ENCODE measurements at regions not wholly inside any gene's neighbourhood (a gene's known extent, or its start where the extent isn't known, plus 50 kb on each side); places are given as distances from the start of the nearest gene placed in this dataset.

DNA sequence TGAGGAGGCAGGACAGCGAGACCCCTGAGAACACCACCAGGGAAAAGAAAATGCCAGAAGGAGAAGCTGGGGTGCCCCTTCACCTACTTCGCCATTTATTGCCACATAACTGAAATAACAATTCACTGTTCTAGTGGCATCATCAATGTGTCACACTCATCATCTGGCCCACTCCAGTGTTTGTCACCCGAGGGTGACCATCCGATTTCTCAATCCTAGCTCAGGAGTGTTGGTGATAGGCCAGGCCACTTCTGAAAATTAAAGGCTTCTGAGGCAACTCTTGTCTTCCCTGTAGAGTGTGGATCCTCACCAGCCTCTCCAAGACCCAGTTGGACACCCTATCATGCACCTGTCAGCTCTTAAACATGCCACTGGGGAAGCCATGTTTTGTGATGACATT is 62.9 kb upstream of the BZW1 start:
- 84 to 99% (median 93%) methylated on average over 4 of the region's 4 CpGs for WGBS, 3 donors
- H3K4me1 ChIP-seq (ENCODE audit: insufficient read depth), result peaks cover 2% of the 10 kb centered on the region

GRCh38 chr2:200749631-200750322 is 61.9 kb upstream of the BZW1 start:
- Histone ChIP-seq H3K9me3 (no peaks in the 10 kb centered on the region), H3K27me3 (no peaks in the 10 kb centered on the region), H3K4me1 (ENCODE audit: insufficient read depth) (peaks cover 2% of the 10 kb centered on the region), H3K36me3 (no peaks in the 10 kb centered on the region), H3K4me3 (no peak overlapping the region), H3K27ac (no peak overlapping the region)
- no peak for DNase-seq
- TF ChIP-seq EP300 (IDR thresholded peaks at IDR 0.05), result no peak
- TF ChIP-seq POLR2A (IDR thresholded peaks at IDR 0.05), result no peak
- TF ChIP-seq CTCF (IDR thresholded peaks at IDR 0.05), result no peak
- 83 to 87% (median 85%) methylated on average over 4 of the region's 4 CpGs for WGBS, 3 donors
- intact Hi-C loops (cut with DNase I), result loop anchor here in 1 of 4 donors (10.0 kb wide), 1 partner anchor 45 kb away; no protein-coding TSS in a partner anchor

More for the DNA sequence above, 62.9 kb upstream of the BZW1 start:
- Histone ChIP-seq H3K36me3 (no peaks in the 10 kb centered on the region), H3K27me3 (no peaks in the 10 kb centered on the region), H3K27ac (no peak overlapping the region), H3K4me3 (no peak overlapping the region), H3K9me3 (no peaks in the 10 kb centered on the region)
- no peak for TF ChIP-seq CTCF (IDR thresholded peaks at IDR 0.05)
- intact Hi-C loops (cut with DNase I), result loop anchor here in 1 of 4 donors (10.0 kb wide), 1 partner anchor 46 kb away; no protein-coding TSS in a partner anchor
- DNase-seq, result no peak

GRCh38 chr2:200750323-200750910 is 61.3 kb upstream of the BZW1 start:
- Histone ChIP-seq H3K4me3 (no peak overlapping the region), H3K27me3 (no peaks in the 10 kb centered on the region), H3K36me3 (no peaks in the 10 kb centered on the region), H3K4me1 (ENCODE audit: insufficient read depth) (peaks cover 2% of the 10 kb centered on the region), H3K9me3 (no peaks in the 10 kb centered on the region), H3K27ac (no peak overlapping the region)
- DNase-seq, result no peak
- WGBS, 3 donors, result 69 to 82% (median 75%) methylated on average over 6 of the region's 6 CpGs
- TF ChIP-seq EP300 (IDR thresholded peaks at IDR 0.05) (no peak), POLR2A (IDR thresholded peaks at IDR 0.05) (no peak), CTCF (IDR thresholded peaks at IDR 0.05) (no peak)
- intact Hi-C loops (cut with DNase I), result no loop called here

GRCh38 chr2:200751786-200752185 is 59.9 kb upstream of the BZW1 start:
- H3K4me1 ChIP-seq (ENCODE audit: insufficient read depth), result peaks cover 2% of the 10 kb centered on the region
- no peak for DNase-seq
- no peaks in the 10 kb centered on the region for H3K9me3 ChIP-seq
- H3K4me3 ChIP-seq, result no peak overlapping the region
- no peak overlapping the region for H3K27ac ChIP-seq
- intact Hi-C loops (cut with DNase I), result no loop called here
- 75 to 91% (median 89%) methylated on average over 2 of the region's 2 CpGs for WGBS, 3 donors
- H3K36me3 ChIP-seq, result no peaks in the 10 kb centered on the region
- TF ChIP-seq POLR2A (IDR thresholded peaks at IDR 0.05) (no peak), EP300 (IDR thresholded peaks at IDR 0.05) (no peak), CTCF (IDR thresholded peaks at IDR 0.05) (no peak)
- no peaks in the 10 kb centered on the region for H3K27me3 ChIP-seq

All from ovary (tissue), 7 donors.